KMS-11 (cell line): ENCODE measurements at regions not wholly inside any gene's neighbourhood (a gene's known extent, or its start where the extent isn't known, plus 50 kb on each side); places are given as distances from the start of the nearest gene placed in this dataset.

Source experiments
- H2AFZ ChIP-seq: fragments of 200-600 bp; sonication (generic); 2 replicates; pipeline ENCODE4 v1.6.1; 2016; ENCODE audit warnings: antibody characterized with exemption, mixed run types, low read depth
- H3K27ac ChIP-seq: fragments of 200-600 bp; sonication (generic); 2 replicates; pipeline ENCODE4 v1.6.1; 2016; ENCODE audit warnings: mild to moderate bottlenecking, mixed run types
- H3K27me3 ChIP-seq: fragments of 200-600 bp; sonication (generic); 2 replicates; pipeline ENCODE4 v1.6.1; 2017; ENCODE audit warnings: mild to moderate bottlenecking, low read depth, mixed run types, moderate library complexity; ENCODE audit not compliant: insufficient read depth
- H3K36me3 ChIP-seq: fragments of 200-600 bp; sonication (generic); 2 replicates; pipeline ENCODE4 v1.6.1; 2017; ENCODE audit warnings: mild to moderate bottlenecking, mixed run types; ENCODE audit not compliant: insufficient read depth
- H3K4me1 ChIP-seq: fragments of 200-600 bp; sonication (generic); 2 replicates; pipeline ENCODE4 v1.6.1; 2016; ENCODE audit warnings: mild to moderate bottlenecking, low read depth, mixed run types; ENCODE audit not compliant: poor library complexity, severe bottlenecking
- H3K4me2 ChIP-seq: fragments of 200-600 bp; sonication (generic); 2 replicates; pipeline ENCODE4 v1.7.0; 2016; ENCODE audit warnings: mild to moderate bottlenecking, mixed run types
- H3K4me3 ChIP-seq: fragments of 200-600 bp; sonication (generic); IDR thresholded peaks from 2 replicates; pipeline ENCODE4 v1.6.1; 2017; ENCODE audit warnings: low read depth, low read length, mixed read lengths; ENCODE audit not compliant: insufficient read depth
- H3K79me2 ChIP-seq: fragments of 200-600 bp; sonication (generic); 2 replicates; pipeline ENCODE4 v1.6.1; 2016; ENCODE audit warnings: low read depth, mixed run types; ENCODE audit not compliant: insufficient read depth
- H3K9ac ChIP-seq: fragments of 200-600 bp; sonication (generic); 2 replicates; pipeline ENCODE4 v1.6.1; 2016; ENCODE audit warnings: mild to moderate bottlenecking, mixed run types
- H4K20me1 ChIP-seq: fragments of 200-600 bp; sonication (generic); 2 replicates; pipeline ENCODE4 v1.6.1; 2016; ENCODE audit warnings: mild to moderate bottlenecking, mixed run types; ENCODE audit not compliant: insufficient read depth
- TF ChIP-seq, protein P1 (sequence below): fragments of 200-600 bp; sonication (generic); conservative IDR thresholded peaks from 2 replicates; pipeline ENCODE4 v1.6.1; 2017; ENCODE audit warnings: low read depth, mild to moderate bottlenecking, antibody characterized with exemption, low read length, moderate library complexity, mixed read lengths

DNA sequence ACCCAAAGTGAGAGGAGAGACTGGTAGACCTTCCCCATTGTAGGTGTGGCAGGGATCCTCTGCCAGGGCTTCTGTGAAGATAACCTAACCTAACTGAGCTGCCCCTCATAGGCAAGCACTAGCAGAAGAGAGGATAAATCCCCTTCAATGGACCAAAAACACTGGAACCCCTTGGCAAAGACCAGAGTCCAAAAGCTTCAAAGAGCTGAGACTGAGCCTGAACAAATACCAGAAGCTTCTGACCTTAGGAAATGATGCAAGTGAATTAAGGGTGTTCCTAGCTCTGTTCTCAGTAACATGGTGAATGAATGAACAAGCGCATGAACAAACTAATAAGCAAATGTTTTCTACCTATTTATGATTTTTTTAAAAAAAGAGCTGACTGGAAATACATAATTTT is 123.2 kb downstream of the RRAGC start:
- H3K4me2 ChIP-seq: no peak overlapping the region
- no peak overlapping the region for H3K9ac ChIP-seq
- TF ChIP-seq, protein P1, sequence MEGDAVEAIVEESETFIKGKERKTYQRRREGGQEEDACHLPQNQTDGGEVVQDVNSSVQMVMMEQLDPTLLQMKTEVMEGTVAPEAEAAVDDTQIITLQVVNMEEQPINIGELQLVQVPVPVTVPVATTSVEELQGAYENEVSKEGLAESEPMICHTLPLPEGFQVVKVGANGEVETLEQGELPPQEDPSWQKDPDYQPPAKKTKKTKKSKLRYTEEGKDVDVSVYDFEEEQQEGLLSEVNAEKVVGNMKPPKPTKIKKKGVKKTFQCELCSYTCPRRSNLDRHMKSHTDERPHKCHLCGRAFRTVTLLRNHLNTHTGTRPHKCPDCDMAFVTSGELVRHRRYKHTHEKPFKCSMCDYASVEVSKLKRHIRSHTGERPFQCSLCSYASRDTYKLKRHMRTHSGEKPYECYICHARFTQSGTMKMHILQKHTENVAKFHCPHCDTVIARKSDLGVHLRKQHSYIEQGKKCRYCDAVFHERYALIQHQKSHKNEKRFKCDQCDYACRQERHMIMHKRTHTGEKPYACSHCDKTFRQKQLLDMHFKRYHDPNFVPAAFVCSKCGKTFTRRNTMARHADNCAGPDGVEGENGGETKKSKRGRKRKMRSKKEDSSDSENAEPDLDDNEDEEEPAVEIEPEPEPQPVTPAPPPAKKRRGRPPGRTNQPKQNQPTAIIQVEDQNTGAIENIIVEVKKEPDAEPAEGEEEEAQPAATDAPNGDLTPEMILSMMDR: no peak
- no peak overlapping the region for H3K4me3 ChIP-seq
- H3K36me3 ChIP-seq: no peaks in the 10 kb centered on the region
- H3K27me3 ChIP-seq: no peaks in the 10 kb centered on the region
- no peaks in the 10 kb centered on the region for H3K4me1 ChIP-seq
- no peak overlapping the region for H2AFZ ChIP-seq
- H3K79me2 ChIP-seq: no peaks in the 10 kb centered on the region
- H4K20me1 ChIP-seq: no peaks in the 10 kb centered on the region
- no peak overlapping the region for H3K27ac ChIP-seq

GRCh38 chr1:38735651-38736161 is 123.9 kb downstream of the RRAGC start:
- no peak overlapping the region for H3K9ac ChIP-seq
- no peaks in the 10 kb centered on the region for H3K4me1 ChIP-seq
- no peak overlapping the region for H3K4me3 ChIP-seq
- no peak overlapping the region for H3K27ac ChIP-seq
- H3K27me3 ChIP-seq: no peaks in the 10 kb centered on the region
- H2AFZ ChIP-seq: no peak overlapping the region
- H3K79me2 ChIP-seq: no peaks in the 10 kb centered on the region
- H3K4me2 ChIP-seq: no peak overlapping the region
- TF ChIP-seq, protein P1: no peak
- no peaks in the 10 kb centered on the region for H4K20me1 ChIP-seq
- no peaks in the 10 kb centered on the region for H3K36me3 ChIP-seq

DNA sequence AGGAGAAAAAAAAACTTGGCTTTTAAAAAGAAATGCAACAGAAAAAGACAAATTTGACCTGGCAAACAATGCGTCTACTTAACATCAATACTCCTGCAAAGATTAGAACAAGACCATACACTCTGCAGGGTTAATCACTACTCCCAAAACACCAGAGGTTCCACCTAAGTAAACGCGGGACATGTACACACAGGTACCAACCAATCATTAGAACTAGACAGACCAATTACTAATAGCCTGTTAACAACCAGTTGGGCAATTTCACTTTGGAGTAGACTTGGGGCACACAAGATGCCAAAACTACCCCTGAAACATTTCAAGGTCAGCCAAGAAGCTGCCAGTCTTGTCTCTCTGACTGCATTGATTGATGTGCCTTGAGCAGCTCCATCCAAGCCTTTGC is 125.8 kb downstream of the RRAGC start:
- TF ChIP-seq, protein P1: no peak
- H3K4me1 ChIP-seq: no peaks in the 10 kb centered on the region
- H2AFZ ChIP-seq: no peak overlapping the region
- no peaks in the 10 kb centered on the region for H3K79me2 ChIP-seq
- no peak overlapping the region for H3K4me3 ChIP-seq
- H4K20me1 ChIP-seq: no peaks in the 10 kb centered on the region
- H3K27me3 ChIP-seq: no peaks in the 10 kb centered on the region
- no peak overlapping the region for H3K9ac ChIP-seq
- H3K27ac ChIP-seq: no peak overlapping the region
- no peak overlapping the region for H3K4me2 ChIP-seq
- H3K36me3 ChIP-seq: no peaks in the 10 kb centered on the region

DNA sequence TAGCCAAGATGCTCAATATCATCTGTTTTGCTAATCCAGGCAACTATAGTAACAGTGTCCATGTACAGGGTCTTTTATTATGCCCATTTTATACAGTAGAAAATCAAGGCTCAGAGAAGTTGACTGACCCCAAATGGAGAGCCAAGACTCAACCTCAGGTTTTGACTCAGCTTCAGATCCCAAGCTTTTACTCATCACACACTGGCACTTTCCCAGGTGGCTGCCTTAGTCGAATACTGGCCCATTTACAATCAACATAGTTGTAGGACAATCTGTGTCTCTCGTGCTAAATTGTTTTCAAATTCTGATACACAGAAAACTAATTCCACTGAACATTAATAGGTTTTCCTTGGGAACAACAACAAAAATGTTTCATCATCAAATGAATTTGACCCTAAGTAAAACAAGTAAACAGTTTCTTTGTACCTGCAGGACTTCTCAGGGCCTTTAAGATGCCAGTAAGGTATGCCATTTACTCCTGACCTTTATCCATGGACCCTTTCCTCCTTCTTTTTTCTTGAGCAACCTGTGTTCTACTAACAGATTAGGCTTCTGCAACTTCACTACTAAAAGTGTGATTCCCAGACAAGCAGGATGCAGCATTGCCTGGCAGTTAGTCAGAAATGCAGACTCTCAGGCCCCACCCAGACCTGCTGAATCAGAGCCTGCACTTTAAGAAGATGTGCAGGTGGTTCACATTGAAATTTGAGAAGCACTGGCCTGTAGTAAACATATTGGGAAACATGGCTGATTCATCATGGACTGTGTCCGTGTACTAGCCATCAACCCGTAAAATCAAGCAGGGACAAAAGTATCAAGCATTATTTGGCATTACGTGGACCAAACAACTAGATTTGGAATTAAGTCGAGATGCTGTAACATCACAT is 128.8 kb downstream of the RRAGC start:
- no peak overlapping the region for H3K27ac ChIP-seq
- H3K4me2 ChIP-seq: no peak overlapping the region
- TF ChIP-seq, protein P1: no peak
- no peaks in the 10 kb centered on the region for H3K27me3 ChIP-seq
- no peaks in the 10 kb centered on the region for H4K20me1 ChIP-seq
- H3K4me3 ChIP-seq: no peak overlapping the region
- H3K9ac ChIP-seq: no peak overlapping the region
- no peaks in the 10 kb centered on the region for H3K36me3 ChIP-seq
- no peak overlapping the region for H2AFZ ChIP-seq
- H3K4me1 ChIP-seq: no peaks in the 10 kb centered on the region
- no peaks in the 10 kb centered on the region for H3K79me2 ChIP-seq
